ENCODE measurements at regions not wholly inside any gene's neighbourhood (a gene's known extent, or its start where the extent isn't known, plus 50 kb on each side); places are given as distances from the start of the nearest gene placed in this dataset.
A peak's percentile ranks its signal among the peaks of the same experiment; 100 is the strongest.

DNA sequence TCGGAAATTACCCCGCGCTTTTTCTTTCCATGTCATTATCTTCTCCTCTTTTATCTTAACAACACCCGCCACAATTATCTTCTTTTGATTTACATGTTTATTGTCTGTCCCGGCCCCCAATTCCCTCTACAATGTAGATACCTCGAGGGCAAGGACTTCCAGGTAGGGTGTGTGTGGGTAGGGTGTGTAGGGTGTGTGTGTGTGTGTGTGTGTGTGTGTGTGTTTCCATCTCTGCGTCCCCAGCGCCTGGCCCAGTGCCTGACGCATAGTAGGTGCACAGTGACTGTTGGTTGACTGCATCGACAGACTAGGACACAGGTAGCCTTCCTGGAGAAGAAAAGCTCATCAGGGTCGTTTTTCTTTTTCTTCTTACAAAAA, 103.1 kb downstream of the UCHL1 start:
- no peak for DNase-seq (ENCODE audit: low spot score)

GRCh38 chr4:41360214-41360920, 103.6 kb downstream of the UCHL1 start:
- DNase-seq (ENCODE audit: low spot score) = peak; percentile 75

DNA sequence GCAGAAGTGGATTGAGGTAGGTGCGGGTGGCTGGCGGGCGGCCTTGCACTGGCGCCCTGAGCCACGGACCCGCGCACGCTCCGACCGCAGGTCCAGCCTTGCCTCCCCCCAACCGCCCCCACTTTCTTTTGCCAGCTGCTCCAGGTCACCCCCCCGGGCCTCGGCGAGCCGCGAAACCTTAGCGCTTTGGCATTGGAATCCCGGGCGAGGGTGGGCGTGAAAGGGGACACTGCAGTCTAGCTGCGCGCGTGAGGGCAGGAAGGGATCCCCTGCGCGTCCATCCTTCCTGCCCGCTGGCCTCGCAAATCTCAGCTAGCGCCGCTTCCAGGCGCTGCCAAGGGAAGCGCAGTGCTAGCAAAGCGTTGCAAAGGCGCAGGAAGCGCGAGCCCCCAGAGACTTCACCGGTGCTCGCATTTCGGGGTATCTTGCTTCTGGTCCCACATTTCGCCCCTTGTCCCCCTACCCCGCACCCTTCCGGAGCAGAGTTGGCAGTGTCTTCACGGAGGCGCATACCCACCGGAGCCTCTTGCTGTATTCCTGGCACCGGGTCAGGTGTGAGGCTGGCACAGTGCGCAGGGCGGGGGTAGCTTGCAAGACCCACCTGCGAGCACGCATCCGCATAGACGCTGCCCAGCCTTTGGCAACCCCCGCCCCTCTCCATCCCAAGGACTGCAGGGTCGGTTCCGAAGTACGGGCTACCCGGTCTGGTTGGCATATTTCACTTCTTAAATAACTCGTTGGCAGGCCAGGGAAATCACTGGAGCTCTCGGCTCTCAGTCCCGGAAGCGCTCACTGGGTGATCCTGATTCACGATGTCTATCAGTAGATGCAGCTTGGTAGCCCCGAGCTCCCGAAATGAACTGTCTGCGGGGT, 104.4 kb downstream of the UCHL1 start:
- peak; percentile 66 for DNase-seq (ENCODE audit: low spot score)

GRCh38 chr4:41361794-41362526, 105.2 kb downstream of the UCHL1 start:
- DNase-seq (ENCODE audit: low spot score) = peak; percentile 40

DNA sequence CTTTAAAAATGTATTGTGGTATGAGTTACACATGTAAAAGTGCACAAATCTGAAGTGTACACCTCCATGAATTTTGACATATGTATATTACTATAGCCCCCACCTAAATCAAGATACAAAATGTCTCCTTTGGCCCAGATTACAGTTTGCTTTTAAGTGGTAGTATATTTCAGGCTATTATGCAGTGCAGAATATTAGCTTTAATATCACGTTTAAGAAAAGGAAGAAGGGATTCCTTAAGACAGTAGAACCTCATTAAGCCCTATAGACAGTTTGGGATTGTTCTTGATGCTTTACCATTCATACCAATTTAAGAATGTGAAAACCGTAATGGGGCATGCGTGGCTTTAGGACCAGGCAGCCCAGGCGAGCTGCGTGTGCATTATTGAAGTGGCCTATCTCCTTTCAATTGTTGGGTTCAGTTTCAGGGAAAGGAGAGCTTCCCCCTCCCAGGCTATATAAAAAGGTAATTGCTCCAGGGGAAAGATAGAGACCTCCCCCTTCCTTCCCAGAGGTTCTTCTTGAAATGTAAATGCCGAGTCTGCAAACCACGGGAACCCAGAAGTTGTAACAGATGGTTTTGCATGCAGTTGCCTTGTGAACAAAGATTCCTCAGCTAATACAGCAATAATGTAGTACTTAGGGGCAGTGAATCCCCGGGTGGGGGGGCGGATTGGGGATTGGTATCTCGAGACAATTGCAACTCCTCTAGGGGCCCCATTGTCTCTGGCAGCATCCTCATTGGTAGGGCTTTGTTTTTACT, 106.1 kb downstream of the UCHL1 start:
- DNase-seq (ENCODE audit: low spot score) = no peak

- peak; percentile 74 for DNase-seq (ENCODE audit: low spot score)
Measured at GRCh38 chr4:41363384-41363981, 106.8 kb downstream of the UCHL1 start.

DNA sequence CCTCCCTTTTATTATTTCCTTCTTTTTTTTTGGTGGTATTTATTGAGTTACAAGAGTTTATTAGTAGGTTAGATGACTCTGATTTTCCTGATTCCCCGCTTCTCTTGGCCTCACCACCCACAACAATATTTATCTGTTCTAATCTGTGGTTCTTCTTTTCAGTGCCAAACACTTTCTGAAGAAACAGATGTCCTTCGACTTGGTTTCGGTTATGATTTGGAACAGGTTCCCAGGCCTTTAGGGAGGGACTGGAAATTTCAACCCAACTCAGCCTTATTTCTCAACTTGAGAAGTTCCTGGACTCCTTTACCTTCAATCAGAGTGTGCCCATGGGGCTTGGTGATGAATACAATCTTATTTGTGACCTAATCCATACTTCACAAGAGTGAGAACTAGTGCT, 108.1 kb downstream of the UCHL1 start:
- DNase-seq (ENCODE audit: low spot score) = peak; percentile 3

DNA sequence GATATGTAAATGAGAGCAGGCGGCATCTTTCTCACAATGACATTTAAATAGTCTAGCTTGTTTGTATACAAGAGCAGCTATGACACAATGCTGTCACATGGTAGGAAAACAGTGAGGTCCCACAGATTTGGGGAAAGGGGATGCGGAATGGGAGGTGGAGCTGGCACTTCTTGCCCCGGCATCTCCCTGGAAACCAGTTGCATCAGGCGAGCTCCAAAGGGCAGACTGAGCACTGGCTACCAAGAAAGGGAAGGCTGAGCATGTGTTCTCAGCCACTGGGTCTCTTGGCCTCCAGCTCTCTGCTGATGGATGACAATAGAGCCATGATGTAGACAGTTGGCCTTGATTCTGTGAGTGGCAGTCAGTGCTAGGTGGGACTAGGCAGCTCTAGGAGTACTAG, 109.0 kb downstream of the UCHL1 start:
- DNase-seq (ENCODE audit: low spot score) = peak; percentile 98

- DNase-seq (ENCODE audit: low spot score) = no peak
Measured at GRCh38 chr4:41366911-41367517, 110.3 kb downstream of the UCHL1 start.

DNA sequence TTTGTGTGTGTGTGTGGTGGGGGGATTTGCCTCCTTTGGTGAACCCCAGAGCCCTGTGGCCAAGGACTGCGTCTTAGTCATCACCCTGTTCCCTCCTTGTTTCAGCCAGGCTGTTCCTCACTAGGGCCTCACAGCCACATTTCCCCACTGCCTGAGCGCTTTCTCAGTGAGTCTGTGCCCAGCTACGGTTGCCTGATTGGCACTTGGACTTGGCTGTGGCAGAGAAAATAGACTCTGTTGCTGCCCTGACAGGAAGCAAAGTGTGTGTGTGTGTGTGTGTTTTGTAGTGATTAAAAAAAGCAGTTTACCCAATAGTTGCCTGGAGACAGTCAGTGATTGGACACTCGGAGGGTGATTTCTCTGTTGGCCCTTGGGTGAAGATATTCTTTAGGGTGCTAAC, 113.0 kb downstream of the UCHL1 start:
- DNase-seq (ENCODE audit: low spot score) = peak; percentile 76

- no peak for DNase-seq (ENCODE audit: low spot score)
Measured at GRCh38 chr4:41373221-41373620, 116.5 kb downstream of the UCHL1 start.

DNA sequence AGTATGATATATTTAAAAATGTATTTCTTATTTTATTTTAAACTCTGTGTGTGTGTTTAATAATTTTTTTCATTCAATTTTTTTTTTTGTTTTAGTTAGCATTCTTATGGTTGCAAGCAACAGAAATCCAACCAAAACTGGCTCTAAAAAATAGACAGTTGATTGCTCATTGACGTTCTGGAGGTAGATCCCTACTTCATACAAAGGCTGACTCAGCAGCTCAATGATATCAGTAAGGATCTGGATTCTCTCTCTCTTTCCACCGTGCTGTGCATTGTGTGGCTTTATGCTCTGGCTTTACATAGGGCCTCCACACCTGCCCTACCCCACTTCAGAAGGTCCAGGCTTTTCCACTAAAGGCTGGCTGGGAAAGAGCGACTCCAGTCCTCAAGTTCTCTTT, 117.8 kb downstream of the UCHL1 start:
- DNase-seq (ENCODE audit: low spot score) = no peak

DNA sequence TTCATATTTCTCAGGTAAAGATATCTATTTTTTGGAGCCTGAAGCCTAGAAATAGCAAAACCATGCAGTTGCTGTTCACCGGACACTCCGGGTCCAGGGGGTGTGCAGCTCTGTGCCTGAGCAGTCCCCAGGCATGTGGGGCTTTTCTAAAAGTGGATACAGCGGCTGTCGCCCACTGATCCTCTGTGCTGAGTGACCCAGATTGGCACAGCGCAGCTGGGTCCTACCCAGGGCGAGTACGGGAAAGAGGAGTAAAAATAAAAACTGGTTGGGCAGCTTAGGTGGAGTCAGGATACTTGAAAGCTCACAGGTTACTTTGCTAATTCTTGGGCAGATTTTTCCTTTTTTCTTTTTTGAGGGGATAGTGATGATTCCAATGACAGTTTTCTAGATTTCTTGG, 118.8 kb downstream of the UCHL1 start:
- DNase-seq (ENCODE audit: low spot score) = no peak

DNA sequence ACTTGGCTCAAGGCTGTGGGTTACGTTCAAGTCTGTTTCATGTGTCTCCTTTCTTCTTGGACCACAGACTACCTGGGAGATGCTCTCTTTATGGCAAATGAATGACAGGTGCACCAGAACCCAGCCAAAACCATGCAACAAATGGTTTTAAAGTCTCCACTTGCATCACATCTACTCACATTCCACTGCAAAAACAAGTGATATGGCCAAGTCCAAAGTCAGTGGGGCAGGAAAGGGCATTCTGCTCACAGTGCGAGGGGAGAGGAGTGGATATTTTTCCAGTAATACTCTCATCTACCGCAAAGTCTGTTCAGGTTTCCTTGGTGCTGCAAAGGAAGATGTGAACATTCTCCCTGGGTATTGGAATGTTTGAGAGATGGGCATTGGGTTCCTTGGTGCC, 120.5 kb downstream of the UCHL1 start:
- DNase-seq (ENCODE audit: low spot score) = no peak

GRCh38 chr4:41379230-41379629, 122.5 kb downstream of the UCHL1 start:
- no peak for DNase-seq (ENCODE audit: low spot score)

- DNase-seq (ENCODE audit: low spot score) = no peak
Measured at GRCh38 chr4:41380511-41381157, 123.9 kb downstream of the UCHL1 start.

GRCh38 chr4:41381384-41381783, 124.7 kb downstream of the UCHL1 start:
- DNase-seq (ENCODE audit: low spot score) = no peak

DNA sequence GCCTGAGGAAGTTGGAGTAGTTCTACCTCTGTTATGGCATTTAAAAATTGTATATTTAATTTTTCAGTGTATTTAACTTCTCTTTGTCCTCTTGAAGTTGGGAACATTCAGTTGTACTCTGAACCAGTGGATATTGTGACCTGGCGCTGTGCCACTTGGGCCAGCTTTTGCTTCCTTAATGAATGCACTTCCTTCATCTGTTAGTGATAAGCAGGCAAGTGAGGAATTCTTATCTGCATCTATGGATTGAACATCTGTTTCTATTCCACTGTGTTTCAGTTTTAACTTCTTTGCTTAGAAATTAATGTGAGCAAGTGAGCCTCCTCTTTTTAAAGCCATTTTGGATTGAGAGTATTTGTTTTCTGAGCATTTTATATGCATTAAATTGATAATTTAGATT, 128.3 kb downstream of the UCHL1 start:
- peak; percentile 61 for DNase-seq (ENCODE audit: low spot score)

DNA sequence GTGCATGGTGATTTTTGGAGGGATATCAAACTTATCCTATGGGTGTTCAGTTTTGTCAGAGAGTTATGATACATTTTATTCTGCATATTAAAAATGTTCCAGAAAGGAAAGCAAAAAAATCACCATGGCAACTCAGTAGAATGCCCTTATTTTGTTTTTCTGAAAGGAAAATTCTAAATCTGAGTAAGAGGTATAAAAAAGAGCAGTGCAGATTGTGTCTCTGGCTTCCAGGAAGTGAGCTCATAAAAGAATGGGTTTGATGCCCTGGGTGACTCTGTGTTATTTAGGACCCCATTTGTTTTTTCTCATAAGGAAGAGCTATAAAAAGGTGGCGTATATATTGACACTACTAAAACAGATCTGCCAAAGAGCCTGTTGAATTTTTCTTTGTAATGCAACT, 128.8 kb downstream of the UCHL1 start:
- no peak for DNase-seq (ENCODE audit: low spot score)

- DNase-seq (ENCODE audit: low spot score) = no peak
Measured at GRCh38 chr4:41388080-41388479, 131.4 kb downstream of the UCHL1 start.

DNA sequence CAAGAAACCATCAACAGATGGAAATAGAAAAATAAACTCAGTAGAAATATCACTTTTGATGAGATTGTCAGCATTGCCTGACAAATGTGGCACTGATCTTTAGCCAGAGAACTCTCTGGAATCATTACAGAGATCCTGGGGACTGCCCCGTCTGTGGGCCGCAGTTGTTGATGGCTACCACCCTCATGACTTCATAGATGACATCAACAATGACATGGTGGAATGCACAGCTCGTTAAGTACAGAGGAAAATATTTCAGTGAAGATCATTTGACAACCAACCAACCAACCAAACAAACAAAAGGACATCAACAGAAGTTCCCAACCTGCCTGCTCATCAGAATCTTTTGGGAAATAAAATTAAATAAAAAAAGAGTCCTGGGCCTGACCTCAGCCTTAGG, 132.6 kb downstream of the UCHL1 start:
- no peak for DNase-seq (ENCODE audit: low spot score)

All from Ammon's horn (tissue), 1 donor.